ENCODE measurements at regions not wholly inside any gene's neighbourhood (a gene's known extent, or its start where the extent isn't known, plus 50 kb on each side); places are given as distances from the start of the nearest gene placed in this dataset.

DNA sequence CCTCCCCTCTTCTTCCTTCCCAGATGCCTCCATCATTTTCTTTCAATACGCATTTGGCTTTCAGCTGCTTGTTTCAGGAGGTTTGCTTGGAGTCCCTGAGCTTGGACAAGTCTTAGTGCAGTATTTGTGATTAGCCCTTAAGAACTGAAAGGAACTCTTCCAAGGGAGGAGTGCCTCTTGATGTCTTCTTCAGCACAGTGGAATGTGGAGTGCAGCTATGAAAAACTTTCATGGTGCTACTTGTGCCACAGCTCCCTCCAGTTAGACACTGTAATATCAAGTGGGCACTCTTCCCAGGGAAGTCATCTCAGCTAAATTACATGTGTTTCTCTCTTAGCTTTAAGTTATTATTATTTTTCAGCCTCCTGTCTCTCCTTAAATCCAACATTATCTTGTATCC lies 173.1 kb downstream of the NECTIN3 start:
- no peak for DNase-seq
- Mint-ChIP-seq H3K4me1 (ENCODE audit: low read depth) (peaks cover 6% of the 10 kb centered on the region), H3K27ac (no peak overlapping the region), H3K4me3 (no peak overlapping the region), H3K36me3 (ENCODE audit: insufficient read depth in 2 of 2) (peaks cover 10% of the 10 kb centered on the region in 2 donors), H3K27me3 (ENCODE audit: low read depth) (no peaks in the 10 kb centered on the region), H3K9me3 (peaks cover 5 to 9% of the 10 kb centered on the region in 2 donors)
- ATAC-seq (replicated peaks in 1 of 2): no peak

DNA sequence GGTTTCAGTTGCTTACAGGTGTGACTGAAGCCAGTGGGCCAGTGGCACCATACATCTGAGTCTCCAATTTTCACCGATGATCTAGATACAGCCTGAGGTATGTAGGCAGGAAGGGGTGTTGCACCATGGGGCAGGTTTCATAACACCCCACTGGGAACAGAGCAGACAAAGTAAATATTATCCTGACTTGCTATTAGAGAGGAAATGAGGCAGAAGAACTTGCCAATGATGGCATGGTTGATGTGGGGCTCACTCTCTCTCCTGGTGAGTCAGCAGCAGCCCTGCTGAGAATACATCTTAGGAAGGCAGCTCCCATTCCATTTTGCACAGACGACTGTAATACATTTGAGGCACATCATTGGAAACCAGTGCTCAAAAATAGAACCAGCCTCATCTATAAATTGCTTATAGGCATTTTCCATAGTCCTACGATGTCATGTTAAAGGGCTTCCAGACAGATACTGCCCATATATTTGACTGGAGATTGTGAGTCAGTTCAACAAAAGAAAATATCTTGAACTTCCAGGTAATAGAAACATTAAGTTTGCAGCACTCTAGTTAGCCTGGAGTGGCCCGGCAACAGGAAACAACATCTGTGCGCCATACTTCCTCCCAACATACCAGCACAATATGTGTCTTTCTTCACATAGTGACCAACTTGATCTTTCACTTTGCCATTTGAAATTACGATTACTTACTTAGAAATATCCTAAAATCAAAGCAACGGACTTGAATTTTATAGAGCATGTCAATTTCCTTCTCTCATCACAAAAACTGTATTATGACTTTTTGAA lies 175.5 kb downstream of the NECTIN3 start:
- H3K4me1 Mint-ChIP-seq (ENCODE audit: low read depth): peaks cover 5% of the 10 kb centered on the region
- H3K36me3 Mint-ChIP-seq (ENCODE audit: insufficient read depth in 2 of 2): peaks cover 4 to 6% of the 10 kb centered on the region in 2 donors
- no peak for ATAC-seq (replicated peaks in 1 of 2)
- H3K4me3 Mint-ChIP-seq: no peak overlapping the region
- H3K9me3 Mint-ChIP-seq: peaks cover 5% of the 10 kb centered on the region in 2 donors
- no peak overlapping the region for H3K27ac Mint-ChIP-seq
- no peaks in the 10 kb centered on the region for H3K27me3 Mint-ChIP-seq (ENCODE audit: low read depth)
- no peak for DNase-seq

DNA sequence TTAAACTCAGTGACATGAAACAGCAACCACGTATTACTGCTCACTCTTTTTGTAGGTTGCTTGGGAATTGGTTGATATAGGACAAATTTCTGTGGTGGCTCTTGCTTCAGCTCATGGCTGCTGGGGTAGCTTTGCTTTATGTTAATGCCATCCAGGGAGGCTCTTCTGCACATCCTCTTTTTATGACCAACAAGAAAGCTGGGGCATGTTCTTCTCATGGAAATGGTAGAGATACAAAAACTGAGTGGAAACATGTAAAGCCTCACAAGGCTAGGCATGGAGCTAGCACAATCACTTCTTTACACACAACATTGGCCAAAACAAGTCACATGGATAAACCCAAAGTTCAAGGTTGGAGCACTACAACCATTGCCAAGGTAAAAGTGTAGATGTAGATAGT lies 176.8 kb downstream of the NECTIN3 start:
- H3K27me3 Mint-ChIP-seq (ENCODE audit: low read depth): peaks cover under 1% of the 10 kb centered on the region
- DNase-seq (no peak), ATAC-seq (replicated peaks in 1 of 2) (no peak)
- H3K27ac Mint-ChIP-seq: no peak overlapping the region
- peaks cover 4% of the 10 kb centered on the region in 2 donors for H3K36me3 Mint-ChIP-seq (ENCODE audit: insufficient read depth in 2 of 2)
- H3K4me3 Mint-ChIP-seq: no peak overlapping the region
- H3K9me3 Mint-ChIP-seq: peaks cover 5% of the 10 kb centered on the region in 2 donors
- H3K4me1 Mint-ChIP-seq (ENCODE audit: low read depth): peaks cover 6% of the 10 kb centered on the region

DNA sequence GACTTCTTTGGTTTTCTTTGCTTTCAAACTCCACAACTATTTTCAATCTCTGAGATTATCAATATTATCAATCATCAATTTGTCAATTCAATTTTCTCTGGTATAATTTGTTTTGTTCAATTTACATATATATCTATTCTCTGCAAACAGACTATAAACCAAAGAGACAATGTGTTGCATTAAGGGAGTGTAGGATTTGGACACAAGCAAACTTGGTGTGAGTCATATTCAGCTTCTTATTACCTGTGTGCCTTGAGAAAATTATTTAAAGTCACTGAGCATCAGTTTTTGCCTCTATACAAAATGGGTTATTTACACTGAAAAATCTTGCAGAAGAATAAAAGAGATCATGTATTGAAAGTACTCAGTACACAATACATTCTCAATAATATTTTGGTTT lies 177.8 kb downstream of the NECTIN3 start:
- H3K9me3 Mint-ChIP-seq: no peaks in the 10 kb centered on the region
- H3K27me3 Mint-ChIP-seq (ENCODE audit: low read depth): peaks cover 5% of the 10 kb centered on the region
- peaks cover 12% of the 10 kb centered on the region for H3K4me1 Mint-ChIP-seq (ENCODE audit: low read depth)

GRCh38 chr3:111252779-111253178 lies 181.2 kb downstream of the NECTIN3 start:
- H3K27me3 Mint-ChIP-seq (ENCODE audit: low read depth): peaks cover 5% of the 10 kb centered on the region
- ATAC-seq (replicated peaks in 1 of 2): no peak

More for the DNA sequence above, 177.8 kb downstream of the NECTIN3 start:
- Mint-ChIP-seq H3K27ac (no peak overlapping the region), H3K36me3 (ENCODE audit: insufficient read depth in 2 of 2) (no peaks in the 10 kb centered on the region), H3K4me3 (no peak overlapping the region)
- ATAC-seq (replicated peaks in 1 of 2) (no peak), DNase-seq (no peak)

GRCh38 chr3:111253733-111254132 lies 182.1 kb downstream of the NECTIN3 start:
- Mint-ChIP-seq H3K27me3 (ENCODE audit: low read depth) (peaks cover 12% of the 10 kb centered on the region), H3K4me1 (ENCODE audit: low read depth) (peaks cover 6% of the 10 kb centered on the region), H3K36me3 (ENCODE audit: insufficient read depth in 2 of 2) (no peaks in the 10 kb centered on the region), H3K4me3 (no peak overlapping the region), H3K9me3 (no peaks in the 10 kb centered on the region), H3K27ac (no peak overlapping the region)
- no peak for ATAC-seq (replicated peaks in 1 of 2)
- DNase-seq: no peak

More at GRCh38 chr3:111252779-111253178, 181.2 kb downstream of the NECTIN3 start:
- H3K36me3 Mint-ChIP-seq (ENCODE audit: insufficient read depth in 2 of 2): no peaks in the 10 kb centered on the region
- no peak overlapping the region for H3K4me3 Mint-ChIP-seq
- peaks cover 6% of the 10 kb centered on the region for H3K4me1 Mint-ChIP-seq (ENCODE audit: low read depth)
- H3K27ac Mint-ChIP-seq: no peak overlapping the region
- DNase-seq: no peak
- no peaks in the 10 kb centered on the region for H3K9me3 Mint-ChIP-seq

DNA sequence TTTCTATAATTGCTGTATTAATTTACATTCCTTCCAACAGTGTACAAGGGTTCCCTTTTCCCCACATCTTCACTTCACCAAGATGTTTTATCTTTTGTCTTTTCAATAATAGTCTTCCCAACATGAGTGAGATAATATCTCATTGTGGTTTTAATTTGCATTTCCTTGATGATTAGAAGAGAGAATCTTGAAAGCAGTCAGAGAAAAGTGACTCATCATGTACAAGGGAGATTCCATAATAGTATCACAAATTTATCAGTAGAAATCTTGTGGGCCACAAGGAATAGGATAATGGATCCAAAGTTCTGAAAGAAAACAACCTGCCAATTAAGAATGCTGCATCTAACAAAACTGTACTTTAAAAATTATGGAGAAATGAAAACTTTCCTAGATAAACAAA lies 189.3 kb downstream of the NECTIN3 start:
- no peak overlapping the region for H3K27ac Mint-ChIP-seq
- no peak for DNase-seq
- peaks cover 11% of the 10 kb centered on the region for H3K4me1 Mint-ChIP-seq (ENCODE audit: low read depth)
- peaks cover 4 to 5% of the 10 kb centered on the region in 2 donors for H3K36me3 Mint-ChIP-seq (ENCODE audit: insufficient read depth in 2 of 2)
- peak; percentile 32 to 53 for ATAC-seq (replicated peaks in 1 of 2)
- peaks cover 0 to 4% of the 10 kb centered on the region in 2 donors for H3K9me3 Mint-ChIP-seq
- peaks cover 19% of the 10 kb centered on the region for H3K27me3 Mint-ChIP-seq (ENCODE audit: low read depth)
- no peak overlapping the region for H3K4me3 Mint-ChIP-seq

GRCh38 chr3:111269777-111270176 lies 198.2 kb downstream of the NECTIN3 start:
- H3K27ac Mint-ChIP-seq: no peak overlapping the region
- no peaks in the 10 kb centered on the region for H3K27me3 Mint-ChIP-seq (ENCODE audit: low read depth)
- H3K9me3 Mint-ChIP-seq: peaks cover 0 to 1% of the 10 kb centered on the region in 2 donors
- ATAC-seq (replicated peaks in 1 of 2) (no peak), DNase-seq (no peak)
- H3K36me3 Mint-ChIP-seq (ENCODE audit: insufficient read depth in 2 of 2): peaks cover 0 to 4% of the 10 kb centered on the region in 2 donors
- H3K4me3 Mint-ChIP-seq: no peak overlapping the region
- no peaks in the 10 kb centered on the region for H3K4me1 Mint-ChIP-seq (ENCODE audit: low read depth)

- H3K36me3 Mint-ChIP-seq (ENCODE audit: insufficient read depth in 2 of 2): no peaks in the 10 kb centered on the region
- H3K4me1 Mint-ChIP-seq (ENCODE audit: low read depth): peaks cover 18% of the 10 kb centered on the region
- H3K27me3 Mint-ChIP-seq (ENCODE audit: low read depth): no peaks in the 10 kb centered on the region
- DNase-seq: no peak
- H3K4me3 Mint-ChIP-seq: no peak overlapping the region
- H3K27ac Mint-ChIP-seq: no peak overlapping the region
- ATAC-seq (replicated peaks in 1 of 2): no peak
- no peaks in the 10 kb centered on the region for H3K9me3 Mint-ChIP-seq
Observed at GRCh38 chr3:111277226-111277625, 205.6 kb downstream of the NECTIN3 start.

GRCh38 chr3:111278959-111279358 lies 207.3 kb downstream of the NECTIN3 start:
- Mint-ChIP-seq H3K4me3 (no peak overlapping the region), H3K27me3 (ENCODE audit: low read depth) (no peaks in the 10 kb centered on the region), H3K4me1 (ENCODE audit: low read depth) (peaks cover 25% of the 10 kb centered on the region), H3K36me3 (ENCODE audit: insufficient read depth in 2 of 2) (no peaks in the 10 kb centered on the region), H3K9me3 (no peaks in the 10 kb centered on the region), H3K27ac (no peak overlapping the region)
- ATAC-seq (replicated peaks in 1 of 2) (no peak), DNase-seq (no peak)

DNA sequence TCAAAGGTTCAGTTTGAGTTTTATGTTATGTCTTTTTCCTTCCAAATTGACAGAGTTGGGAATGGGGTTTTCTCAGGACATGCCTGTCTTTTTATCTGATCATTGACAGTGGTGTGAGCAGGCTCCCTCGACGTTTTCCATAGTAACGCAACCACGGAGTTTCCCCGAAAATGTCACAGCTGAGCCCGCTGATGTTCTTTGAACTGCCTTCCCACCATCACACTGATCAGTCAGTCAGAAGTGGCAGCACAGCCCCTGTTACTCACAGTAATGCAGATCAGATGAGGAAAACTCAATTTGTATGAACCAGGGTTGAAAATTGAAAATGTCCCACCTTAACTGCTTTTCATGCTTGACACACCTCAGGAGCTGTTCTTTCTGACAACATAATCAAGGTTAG lies 210.4 kb downstream of the NECTIN3 start:
- Mint-ChIP-seq H3K4me3 (no peak overlapping the region), H3K4me1 (ENCODE audit: low read depth) (peaks cover 32% of the 10 kb centered on the region), H3K9me3 (no peaks in the 10 kb centered on the region), H3K27ac (no peak overlapping the region), H3K27me3 (ENCODE audit: low read depth) (no peaks in the 10 kb centered on the region), H3K36me3 (ENCODE audit: insufficient read depth in 2 of 2) (no peaks in the 10 kb centered on the region)
- no peak for ATAC-seq (replicated peaks in 1 of 2)
- no peak for DNase-seq

GRCh38 chr3:111283165-111283564 lies 211.5 kb downstream of the NECTIN3 start:
- H3K4me1 Mint-ChIP-seq (ENCODE audit: low read depth): peaks cover 23% of the 10 kb centered on the region
- DNase-seq (no peak), ATAC-seq (replicated peaks in 1 of 2) (no peak)
- no peak overlapping the region for H3K4me3 Mint-ChIP-seq
- no peak overlapping the region for H3K27ac Mint-ChIP-seq
- no peaks in the 10 kb centered on the region for H3K27me3 Mint-ChIP-seq (ENCODE audit: low read depth)
- no peaks in the 10 kb centered on the region for H3K36me3 Mint-ChIP-seq (ENCODE audit: insufficient read depth in 2 of 2)
- no peaks in the 10 kb centered on the region for H3K9me3 Mint-ChIP-seq

DNA sequence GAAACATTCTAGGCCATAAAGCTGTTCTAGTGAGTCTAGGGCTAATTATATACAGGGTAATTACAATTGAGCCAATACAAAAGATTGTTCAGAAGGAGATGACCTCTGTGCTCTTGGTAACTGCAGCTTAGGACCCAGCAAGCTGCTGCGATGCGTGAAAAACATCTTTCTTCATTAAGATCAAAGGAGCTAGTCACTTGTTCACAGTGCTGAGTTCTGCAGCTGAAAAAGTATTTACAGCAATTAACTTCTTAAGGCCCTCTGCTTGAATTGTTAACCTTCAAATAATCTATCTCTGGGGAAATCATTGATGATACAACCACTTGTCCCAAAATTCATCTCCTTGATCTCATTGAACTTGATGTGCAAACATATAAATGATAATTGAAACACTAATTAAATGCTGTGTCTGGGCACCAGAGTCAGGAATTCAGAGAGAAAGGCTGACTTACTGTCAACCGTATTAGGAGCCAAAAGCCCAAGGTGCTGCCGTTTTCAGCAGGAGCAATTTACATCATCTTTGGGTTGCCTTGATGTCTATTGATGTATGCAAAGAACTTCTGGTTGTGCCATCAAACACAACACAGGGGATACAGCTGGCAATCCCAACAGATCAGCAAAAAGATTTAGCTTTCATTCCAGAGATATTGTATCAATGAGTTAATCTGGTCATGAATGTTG lies 213.0 kb downstream of the NECTIN3 start:
- peaks cover 0 to 2% of the 10 kb centered on the region in 2 donors for H3K9me3 Mint-ChIP-seq

More for the DNA sequence above, 213.0 kb downstream of the NECTIN3 start:
- Mint-ChIP-seq H3K36me3 (ENCODE audit: insufficient read depth in 2 of 2) (no peaks in the 10 kb centered on the region), H3K4me1 (ENCODE audit: low read depth) (peaks cover 23% of the 10 kb centered on the region), H3K4me3 (no peak overlapping the region), H3K27ac (no peak overlapping the region), H3K27me3 (ENCODE audit: low read depth) (no peaks in the 10 kb centered on the region)
- DNase-seq (no peak), ATAC-seq (replicated peaks in 1 of 2) (no peak)

Measured in activated T-cell treated with anti-CD3 and anti-CD28 coated beads, Interleukin-2, amount 50 U/mL, for 72 hours (primary cell).